IMR-90 (cell line): ENCODE measurements at regions not wholly inside any gene's neighbourhood (a gene's known extent, or its start where the extent isn't known, plus 50 kb on each side); places are given as distances from the start of the nearest gene placed in this dataset.

Experiments
- ATAC-seq: fragments of 200-7000 bp; cut with Tn5 transposase; 2 replicates; pipeline ENCODE4 v1.9.1; 2020; ENCODE audit warnings: low read depth, mild to moderate bottlenecking, moderate library complexity
- BruUV-seq: library from RNA; stranded (reverse); fragments of 400-500 nt; replicated peaks from 2 replicates; lab custom pipeline; 2021; lab: Mats Ljungman, UMichigan
- CTCF ChIA-PET: fragments of 300-600 bp; formaldehyde crosslinking; extraction: SDS; loops from one replicate; lab custom pipeline; 2021; ENCODE audit warnings: antibody characterized with exemption; lab: Yijun Ruan, JAX
- POLR2A ChIA-PET: fragments of 300-600 bp; sonication (Branson Sonifier 250); formaldehyde crosslinking; loops from one replicate; lab custom pipeline; 2022; ENCODE audit warnings: antibody characterized with exemption; ENCODE audit not compliant: unreplicated experiment; lab: Charles Lee
- DNase-seq: peaks from one replicate; pipeline ENCODE4 v3.0.0; 2013
- H2AFZ ChIP-seq: replicated peaks from 2 replicates; pipeline ENCODE3; 2013; ENCODE audit warnings: low read length, mild to moderate bottlenecking; ENCODE audit not compliant: poor library complexity
- H2AK5ac ChIP-seq: 2 replicates; pipeline ENCODE4 v1.6.1; 2013; ENCODE audit warnings: low read depth, low read length, inconsistent platforms
- H2AK9ac ChIP-seq: replicated peaks from 2 replicates; pipeline ENCODE3; 2013; ENCODE audit warnings: mild to moderate bottlenecking, low read depth, low read length, moderate library complexity; ENCODE audit not compliant: poor library complexity
- H2BK120ac ChIP-seq: 2 replicates; pipeline ENCODE4 v1.6.1; 2013; ENCODE audit warnings: low read depth, low read length, inconsistent platforms
- H2BK15ac ChIP-seq: 3 replicates; pipeline ENCODE4 v1.6.1; 2013; ENCODE audit warnings: low read depth, low read length, inconsistent platforms
- H2BK20ac ChIP-seq: 2 replicates; pipeline ENCODE4 v1.6.1; 2013; ENCODE audit warnings: low read depth, mild to moderate bottlenecking, inconsistent platforms, low read length, moderate library complexity
- H2BK5ac ChIP-seq: 2 replicates; pipeline ENCODE4 v1.6.1; 2013; ENCODE audit warnings: mild to moderate bottlenecking, low read depth, low read length, inconsistent platforms; ENCODE audit not compliant: poor library complexity, severe bottlenecking
- H3K14ac ChIP-seq: replicated peaks from 2 replicates; pipeline ENCODE4 v1.6.1; 2013; ENCODE audit warnings: low read depth, low read length, inconsistent platforms
- H3K18ac ChIP-seq: 2 replicates; pipeline ENCODE4 v1.6.1; 2013; ENCODE audit warnings: low read depth, low read length, control low read depth
- H3K23ac ChIP-seq: 2 replicates; pipeline ENCODE4 v1.6.1; 2013; ENCODE audit warnings: low read depth, low read length, inconsistent platforms
- H3K27ac ChIP-seq: 2 replicates; pipeline ENCODE4 v1.5.1; 2013; ENCODE audit warnings: mild to moderate bottlenecking, control low read depth, low read length; ENCODE audit not compliant: insufficient read depth
- H3K27me3 ChIP-seq: 2 replicates; pipeline ENCODE4 v1.6.1; 2013; ENCODE audit warnings: low read length; ENCODE audit not compliant: control insufficient read depth, insufficient read depth
- H3K36me3 ChIP-seq: 2 replicates; pipeline ENCODE4 v1.6.1; 2013; ENCODE audit warnings: low read length, mixed read lengths; ENCODE audit not compliant: control insufficient read depth, insufficient read depth
- H3K4ac ChIP-seq: 2 replicates; pipeline ENCODE4 v1.6.1; 2013; ENCODE audit warnings: low read depth, low read length, inconsistent platforms
- H3K4me1 ChIP-seq: 2 replicates; pipeline ENCODE4 v1.6.1; 2013; ENCODE audit warnings: low read length, mixed read lengths; ENCODE audit not compliant: control insufficient read depth, insufficient read depth
- H3K4me2 ChIP-seq: 2 replicates; pipeline ENCODE4 v1.6.1; 2013; ENCODE audit warnings: low read depth, mild to moderate bottlenecking, control low read depth, low read length, moderate library complexity
- H3K4me3 ChIP-seq: 2 replicates; pipeline ENCODE4 v1.5.1; 2013; ENCODE audit warnings: low read depth, mild to moderate bottlenecking, control low read depth, low read length, moderate library complexity; ENCODE audit not compliant: insufficient read depth
- H3K56ac ChIP-seq: 2 replicates; pipeline ENCODE4 v1.6.1; 2013; ENCODE audit warnings: low read length, inconsistent platforms; ENCODE audit not compliant: insufficient read depth; ENCODE audit errors: extremely low read depth
- H3K79me1 ChIP-seq, 2 experiments: 2 replicates each; pipeline ENCODE4 v1.6.1; 2013; ENCODE audit warnings: low read length in 2 of 2, inconsistent platforms in 1 of 2, low read depth in 1 of 2
- H3K9ac ChIP-seq: 2 replicates; pipeline ENCODE4 v1.6.1; 2013; ENCODE audit warnings: low read depth, low read length, control low read depth
- H3K9me1 ChIP-seq: 2 replicates; pipeline ENCODE4 v1.6.1; 2013; ENCODE audit warnings: low read length, inconsistent platforms; ENCODE audit not compliant: insufficient read depth
- H3K9me3 ChIP-seq: 2 replicates; pipeline ENCODE4 v1.6.1; 2013; ENCODE audit warnings: low read length; ENCODE audit not compliant: control insufficient read depth, insufficient read depth
- H4K20me1 ChIP-seq: 2 replicates; pipeline ENCODE4 v1.6.1; 2013; ENCODE audit warnings: low read length, inconsistent platforms; ENCODE audit not compliant: insufficient read depth
- H4K5ac ChIP-seq: 2 replicates; pipeline ENCODE4 v1.6.1; 2013; ENCODE audit warnings: mild to moderate bottlenecking, low read depth, low read length, control low read depth
- H4K8ac ChIP-seq, 2 experiments: 2 replicates each; pipeline ENCODE4 v1.6.1; 2013; ENCODE audit warnings: low read depth in 2 of 2, low read length in 2 of 2, control low read depth in 1 of 2, inconsistent platforms in 1 of 2
- H4K91ac ChIP-seq: 2 replicates; pipeline ENCODE4 v1.6.1; 2013; ENCODE audit warnings: low read depth, low read length, inconsistent platforms; ENCODE audit not compliant: insufficient read depth
- CEBPB ChIP-seq: IDR thresholded peaks from 2 replicates; pipeline ENCODE4 v1.6.1; 2012; ENCODE audit warnings: low read depth, low read length, improper control_type of control experiment
- SMC3 ChIP-seq: fragments of 150-350 bp; IDR thresholded peaks from 2 replicates; pipeline ENCODE4 v1.6.1; 2016; ENCODE audit warnings: low read depth, mild to moderate bottlenecking, antibody characterized with exemption, low read length, moderate library complexity
- WGBS, 2 experiments: methylation state at CpG; one replicate each; pipeline versions ENCODE4 v1.1.5 to v1.1.7; 2013; ENCODE audit warnings: missing lambda C conversion rate in 2 of 2; ENCODE audit not compliant: insufficient read length in 1 of 2; ENCODE audit errors: extremely low coverage in 2 of 2; 5-methylcytosine and 5-hydroxymethylcytosine counted together
- dilution Hi-C: fragments of 300-500 bp; cut with HindIII; formaldehyde crosslinking; loops from one replicate; pipeline ENCODE4 v1.14.3; 2018; ENCODE audit warnings: low sequenced_read_pairs; ENCODE audit not compliant: unreplicated experiment
- in situ Hi-C: fragments of 300-500 bp; cut with MboI; formaldehyde crosslinking; loops from 3 replicates; pipeline ENCODE4 v1.14.3; 2019; ENCODE audit warnings: low sequenced_read_pairs, inconsistent platforms, mixed read lengths
- intact Hi-C: fragments of 100-400 bp; cut with micrococcal nuclease; formaldehyde crosslinking; loops from 2 replicates; pipeline ENCODE4 v1.10.0; 2022

DNA sequence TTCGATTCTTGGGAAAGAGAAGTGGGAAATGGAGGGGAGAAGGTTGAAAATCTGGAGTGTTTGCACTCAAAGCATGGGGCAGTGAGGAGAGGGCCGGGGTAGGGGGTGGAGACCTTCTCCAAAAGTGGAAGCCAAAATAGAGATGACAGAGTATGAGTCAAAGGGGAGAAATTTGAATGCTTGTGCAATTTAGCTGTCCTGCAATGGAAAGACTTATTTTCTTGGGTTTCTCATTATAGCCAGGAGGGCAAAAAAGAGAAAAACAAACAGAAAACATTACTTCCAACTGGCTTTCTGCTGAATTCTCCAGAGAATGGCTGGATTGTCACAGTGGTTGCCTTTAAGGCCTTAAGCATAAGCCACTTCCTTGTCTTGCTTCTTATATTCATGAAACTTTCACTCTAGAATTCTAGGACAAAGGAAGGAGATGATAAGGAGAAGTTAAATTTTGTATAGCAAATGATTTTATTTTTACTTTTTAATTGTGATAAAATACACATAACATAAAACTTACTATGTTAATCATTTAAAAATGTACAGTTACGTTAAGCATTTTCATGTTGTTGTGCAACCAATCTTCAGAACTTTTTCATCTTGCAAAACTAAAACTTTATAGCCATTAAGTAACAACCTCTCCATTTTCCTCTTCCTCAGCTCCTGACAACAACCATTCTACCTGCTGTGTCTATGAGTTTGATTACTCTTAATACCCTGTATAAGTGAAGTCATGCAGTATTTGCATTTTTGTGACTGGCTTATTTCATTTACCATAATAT lies 100.2 kb downstream of the GPR85 start:
- intact Hi-C loops (loop anchor here (5.0 to 10.0 kb wide), 3 partner anchors 44 to 212 kb away; partner anchors contain the start of gene TMEM168), in situ Hi-C loops (no loop called here), dilution Hi-C loops (no loop called here)
- H4K20me1 ChIP-seq, result 0 out of 2 replicates have a peak, but pooled peaks cover 3% of the 10 kb centered on the region
- H3K56ac ChIP-seq, result peak overlapping the region; percentile 23; the same call in 1 of the 2 replicates
- no peaks in the 10 kb centered on the region for H3K79me1 ChIP-seq
- H3K18ac ChIP-seq, result peak overlapping the region; percentile 85; the same call in 1 of the 2 replicates
- no peak overlapping the region for H2BK15ac ChIP-seq
- H3K4me1 ChIP-seq, result peaks cover 7% of the 10 kb centered on the region; the same call in 1 of the 2 replicates
- H2BK120ac ChIP-seq, result peak overlapping the region; percentile 93
- peak overlapping the region; percentile 44 for H3K4me2 ChIP-seq
- no peak overlapping the region for H2AK9ac ChIP-seq
- peak overlapping the region; percentile 81 for H2BK20ac ChIP-seq
- H3K27me3 ChIP-seq, result no peaks in the 10 kb centered on the region
- peak overlapping the region; percentile 79 for H3K4ac ChIP-seq
- ATAC-seq, result peak; percentile 61
- ChIA-PET POLR2A (no interaction called here), CTCF (interaction anchor here (0.6 kb wide), 1 partner anchor 1318 kb away, joined by 4 read pairs; no protein-coding TSS in a partner anchor)
- H3K4me3 ChIP-seq, result no peak overlapping the region
- TF ChIP-seq CEBPB, result peak; percentile 91
- no peak for TF ChIP-seq SMC3
- peaks cover 3% of the 10 kb centered on the region; the same call in 1 of the 2 replicates for H3K9me3 ChIP-seq
- H3K14ac ChIP-seq, result peak overlapping the region; percentile 71
- peak overlapping the region; percentile 99 for H2BK5ac ChIP-seq
- peak overlapping the region; percentile 75; the same call in 1 of the 2 replicates for H4K5ac ChIP-seq
- no TSS peak for BruUV-seq
- peak overlapping the region; percentile 7 to 81; a peak in 3 of 4 replicates for H4K8ac ChIP-seq
- no peaks in the 10 kb centered on the region for H3K36me3 ChIP-seq
- WGBS, 2 experiments, result 0% methylated on average over 1 of the region's 3 CpGs; no CpG with 5 or more reads in 1 of the 2 experiments
- peak overlapping the region; percentile 98; the same call in 1 of the 2 replicates for H3K27ac ChIP-seq
- no peaks in the 10 kb centered on the region for H3K9me1 ChIP-seq
- no peak overlapping the region for H2AK5ac ChIP-seq
- no peak overlapping the region for H2AFZ ChIP-seq
- H3K9ac ChIP-seq, result no peak overlapping the region
- peak overlapping the region; percentile 45; the same call in 1 of the 2 replicates for H4K91ac ChIP-seq
- H3K23ac ChIP-seq, result peak overlapping the region; percentile 58; the same call in 1 of the 2 replicates
- peak; percentile 59 for DNase-seq
